ENCODE measurements at regions not wholly inside any gene's neighbourhood (a gene's known extent, or its start where the extent isn't known, plus 50 kb on each side); places are given as distances from the start of the nearest gene placed in this dataset.

- TF ChIP-seq CTCF (IDR thresholded peaks at IDR 0.05) = no peak
- no peak for TF ChIP-seq TCF7L2 (IDR thresholded peaks at IDR 0.05; ENCODE audit: low read depth, low read length)
- TF ChIP-seq POLR2AphosphoS5 (IDR thresholded peaks at IDR 0.05; ENCODE audit: low read depth, low read length) = no peak
These were observed 257.3 kb upstream of the ADAMTS5 start for GRCh38 chr21:27224169-27224568.
